GM12874 (cell line): ENCODE measurements at regions not wholly inside any gene's neighbourhood (a gene's known extent, or its start where the extent isn't known, plus 50 kb on each side); places are given as distances from the start of the nearest gene placed in this dataset.

Experiments used
- CTCF ChIP-seq: IDR thresholded peaks from 2 replicates; pipeline ENCODE4 v1.5.1; 2011; ENCODE audit warnings: low read depth, mild to moderate bottlenecking, control low read depth, low read length, moderate library complexity; ENCODE audit not compliant: insufficient read depth

- TF ChIP-seq CTCF: no peak
These were observed 542.9 kb downstream of the LRRC70 start for GRCh38 chr5:63121471-63121870.

- TF ChIP-seq CTCF: no peak
These were observed 539.6 kb downstream of the LRRC70 start for GRCh38 chr5:63118221-63118620.

- TF ChIP-seq CTCF: no peak
These were observed 533.3 kb downstream of the LRRC70 start for GRCh38 chr5:63111891-63112290.

- TF ChIP-seq CTCF: no peak
These were observed 523.3 kb downstream of the LRRC70 start for GRCh38 chr5:63101870-63102269.

- TF ChIP-seq CTCF: no peak
These were observed 518.7 kb downstream of the LRRC70 start for GRCh38 chr5:63097286-63097685.

- no peak for TF ChIP-seq CTCF
These were observed 516.1 kb downstream of the LRRC70 start for GRCh38 chr5:63094730-63095129.

- TF ChIP-seq CTCF: no peak
These were observed 510.5 kb downstream of the LRRC70 start for GRCh38 chr5:63089147-63089546.

GRCh38 chr5:63085561-63085960 is 506.9 kb downstream of the LRRC70 start:
- no peak for TF ChIP-seq CTCF
